Activated T-cell treated with anti-CD3 and anti-CD28 coated beads, Interleukin-2, amount 50 U/mL, for 4 hours (primary cell): ENCODE measurements at regions not wholly inside any gene's neighbourhood (a gene's known extent, or its start where the extent isn't known, plus 50 kb on each side); places are given as distances from the start of the nearest gene placed in this dataset.
A peak's percentile ranks its signal among the peaks of the same experiment; 100 is the strongest.

Experiments
- ATAC-seq, 2 donors: fragments of 200-7000 bp; cut with Tn5 transposase; one replicate each; pipeline ENCODE4 v1.10.0; 2021
- DNase-seq: peaks from one replicate; pipeline ENCODE4 v3.0.0-alpha.2; 2020
- H3K27me3 Mint-ChIP-seq: one replicate; pipeline ENCODE4 v1.8.0; 2021; ENCODE audit warnings: low read depth, mixed read lengths
- H3K36me3 Mint-ChIP-seq: one replicate; pipeline ENCODE4 v1.8.0; 2022; ENCODE audit warnings: mixed read lengths; ENCODE audit not compliant: insufficient read depth
- H3K4me1 Mint-ChIP-seq: one replicate; pipeline ENCODE4 v1.8.0; 2021; ENCODE audit warnings: low read depth, mixed read lengths
- H3K4me3 Mint-ChIP-seq: one replicate; pipeline ENCODE4 v1.8.0; 2021; ENCODE audit warnings: mild to moderate bottlenecking, moderate library complexity, mixed read lengths
- H3K9me3 Mint-ChIP-seq: one replicate; pipeline ENCODE4 v1.8.0; 2021; ENCODE audit warnings: mixed read lengths

GRCh38 chr3:40764747-40765146 lies 240.0 kb downstream of the ZNF621 start:
- DNase-seq (no peak), ATAC-seq (no peak)
- H3K4me1 Mint-ChIP-seq = no peaks in the 10 kb centered on the region
- H3K36me3 Mint-ChIP-seq = no peaks in the 10 kb centered on the region
- peaks cover 2% of the 10 kb centered on the region for H3K27me3 Mint-ChIP-seq
- H3K9me3 Mint-ChIP-seq = no peaks in the 10 kb centered on the region
- H3K4me3 Mint-ChIP-seq = no peak overlapping the region

DNA sequence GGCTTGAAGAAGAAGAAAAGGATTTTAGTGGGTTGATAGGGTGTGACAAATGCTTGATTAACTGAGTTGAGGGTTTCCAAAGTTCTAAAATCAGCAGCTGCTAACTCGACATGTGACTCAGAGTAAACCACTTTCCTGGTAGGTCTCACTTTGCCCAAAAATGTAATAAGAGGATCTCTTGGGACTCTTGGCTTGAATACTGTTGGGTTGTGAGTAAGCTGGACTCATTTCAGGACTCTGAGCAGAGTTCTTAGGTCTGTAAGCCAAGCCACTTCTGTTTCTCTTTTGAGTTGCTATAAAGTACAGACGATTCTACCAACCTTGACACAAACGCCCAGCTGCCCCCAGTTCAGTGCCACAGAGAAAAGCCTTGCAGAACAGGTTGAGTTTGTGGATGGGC lies 241.1 kb downstream of the ZNF621 start:
- H3K9me3 Mint-ChIP-seq = no peaks in the 10 kb centered on the region
- no peaks in the 10 kb centered on the region for H3K36me3 Mint-ChIP-seq
- H3K4me1 Mint-ChIP-seq = no peaks in the 10 kb centered on the region
- peaks cover 2% of the 10 kb centered on the region for H3K27me3 Mint-ChIP-seq
- H3K4me3 Mint-ChIP-seq = no peak overlapping the region
- ATAC-seq = no peak
- no peak for DNase-seq

DNA sequence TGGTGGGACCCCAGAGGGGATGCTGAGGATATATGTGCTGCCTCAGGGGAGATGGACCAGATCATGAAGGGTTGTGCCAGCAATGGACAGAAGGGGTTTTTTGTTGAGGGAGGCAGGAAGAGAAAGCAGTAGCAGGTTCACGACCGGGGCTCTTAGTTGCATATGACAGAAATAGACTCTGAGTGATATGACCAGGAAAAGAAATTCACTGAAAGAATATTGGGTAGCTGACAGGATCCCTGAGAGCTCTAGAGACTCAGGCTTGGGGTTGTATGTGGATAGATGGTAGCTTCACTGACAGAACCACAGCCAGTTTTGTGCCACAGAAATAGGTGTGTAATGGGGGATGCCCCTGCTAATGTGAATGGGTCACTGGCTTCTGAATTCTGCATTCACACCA lies 241.6 kb downstream of the ZNF621 start:
- H3K36me3 Mint-ChIP-seq = no peaks in the 10 kb centered on the region
- DNase-seq (no peak), ATAC-seq (no peak)
- H3K9me3 Mint-ChIP-seq = no peaks in the 10 kb centered on the region
- H3K4me3 Mint-ChIP-seq = no peak overlapping the region
- no peaks in the 10 kb centered on the region for H3K4me1 Mint-ChIP-seq
- peaks cover 2% of the 10 kb centered on the region for H3K27me3 Mint-ChIP-seq

GRCh38 chr3:40768046-40768445 lies 243.3 kb downstream of the ZNF621 start:
- no peak for DNase-seq
- H3K4me3 Mint-ChIP-seq = no peak overlapping the region

DNA sequence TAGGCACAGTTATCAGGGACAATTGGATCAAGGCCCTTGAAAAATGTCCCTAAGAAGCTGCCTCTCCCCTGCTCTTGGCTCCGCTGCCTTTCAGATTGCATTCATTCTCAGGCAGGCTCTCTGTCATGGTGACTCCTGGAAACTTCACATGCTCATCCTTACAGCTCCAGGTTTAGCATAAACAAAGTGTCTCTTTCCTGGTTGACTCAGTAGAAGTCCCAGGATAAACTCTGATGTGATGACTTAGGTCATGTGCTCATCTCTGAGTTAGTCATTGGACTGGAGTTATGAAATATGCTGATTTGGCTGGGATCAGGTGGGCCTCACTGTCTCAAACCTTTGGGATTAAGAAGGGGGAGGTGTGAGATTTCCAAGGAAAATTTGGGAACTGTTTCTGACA lies 243.8 kb downstream of the ZNF621 start:
- H3K9me3 Mint-ChIP-seq = no peaks in the 10 kb centered on the region
- H3K4me3 Mint-ChIP-seq = no peak overlapping the region
- DNase-seq (no peak), ATAC-seq (no peak)
- H3K36me3 Mint-ChIP-seq = no peaks in the 10 kb centered on the region
- peaks cover 2% of the 10 kb centered on the region for H3K27me3 Mint-ChIP-seq
- H3K4me1 Mint-ChIP-seq = no peaks in the 10 kb centered on the region

More at GRCh38 chr3:40768046-40768445, 243.3 kb downstream of the ZNF621 start:
- Mint-ChIP-seq H3K27me3 (peaks cover 2% of the 10 kb centered on the region), H3K36me3 (no peaks in the 10 kb centered on the region), H3K9me3 (no peaks in the 10 kb centered on the region), H3K4me1 (no peaks in the 10 kb centered on the region)
- no peak for ATAC-seq

- Mint-ChIP-seq H3K4me3 (no peak overlapping the region), H3K27me3 (peaks cover 2% of the 10 kb centered on the region), H3K36me3 (no peaks in the 10 kb centered on the region), H3K4me1 (no peaks in the 10 kb centered on the region), H3K9me3 (no peaks in the 10 kb centered on the region)
- no peak for ATAC-seq
- DNase-seq = no peak
Observed at GRCh38 chr3:40770061-40770460, 245.3 kb downstream of the ZNF621 start.

GRCh38 chr3:40771112-40771511 lies 246.4 kb downstream of the ZNF621 start:
- Mint-ChIP-seq H3K4me3 (no peak overlapping the region), H3K4me1 (no peaks in the 10 kb centered on the region), H3K9me3 (no peaks in the 10 kb centered on the region), H3K27me3 (peaks cover 2% of the 10 kb centered on the region), H3K36me3 (no peaks in the 10 kb centered on the region)
- no peak for ATAC-seq
- no peak for DNase-seq

- ATAC-seq (no peak), DNase-seq (no peak)
- Mint-ChIP-seq H3K27me3 (peaks cover 6% of the 10 kb centered on the region), H3K4me1 (no peaks in the 10 kb centered on the region), H3K4me3 (no peak overlapping the region), H3K36me3 (no peaks in the 10 kb centered on the region), H3K9me3 (no peaks in the 10 kb centered on the region)
Observed at GRCh38 chr3:40779039-40779438, 254.3 kb downstream of the ZNF621 start.

DNA sequence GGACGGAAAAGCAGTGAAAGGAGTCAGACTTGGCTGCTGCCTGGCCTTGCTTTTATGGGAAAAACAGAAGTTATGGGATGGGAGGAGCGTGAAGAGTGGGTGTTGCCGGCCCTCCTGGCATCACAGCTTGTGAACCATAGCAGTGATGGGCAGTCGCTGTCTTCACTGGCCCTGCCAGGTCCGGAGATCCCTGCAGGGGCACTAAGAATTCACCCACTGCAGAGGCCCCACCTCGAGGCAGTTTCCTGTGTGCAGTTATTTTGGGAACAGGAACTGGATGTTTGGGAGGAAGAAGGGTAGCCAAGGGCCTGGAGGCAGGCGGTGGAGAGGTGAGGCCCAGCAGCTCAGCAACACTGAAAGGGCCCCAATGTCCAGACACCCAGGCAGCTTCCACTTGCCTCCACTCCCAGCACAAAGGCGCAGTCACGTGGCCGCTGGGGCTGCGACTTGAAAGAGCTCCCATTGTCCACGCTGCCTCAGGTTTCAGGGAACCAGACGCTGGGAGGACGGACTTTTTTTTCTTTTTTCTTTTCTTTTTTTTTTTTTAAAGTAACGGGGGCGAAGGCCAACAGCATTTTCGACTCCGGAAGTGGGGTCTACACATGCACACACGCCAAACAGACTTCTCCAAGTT lies 255.6 kb downstream of the ZNF621 start:
- H3K4me3 Mint-ChIP-seq = no peak overlapping the region
- H3K4me1 Mint-ChIP-seq = no peaks in the 10 kb centered on the region
- DNase-seq (no peak), ATAC-seq (no peak)
- H3K27me3 Mint-ChIP-seq = peaks cover 12% of the 10 kb centered on the region
- no peaks in the 10 kb centered on the region for H3K9me3 Mint-ChIP-seq
- H3K36me3 Mint-ChIP-seq = no peaks in the 10 kb centered on the region

DNA sequence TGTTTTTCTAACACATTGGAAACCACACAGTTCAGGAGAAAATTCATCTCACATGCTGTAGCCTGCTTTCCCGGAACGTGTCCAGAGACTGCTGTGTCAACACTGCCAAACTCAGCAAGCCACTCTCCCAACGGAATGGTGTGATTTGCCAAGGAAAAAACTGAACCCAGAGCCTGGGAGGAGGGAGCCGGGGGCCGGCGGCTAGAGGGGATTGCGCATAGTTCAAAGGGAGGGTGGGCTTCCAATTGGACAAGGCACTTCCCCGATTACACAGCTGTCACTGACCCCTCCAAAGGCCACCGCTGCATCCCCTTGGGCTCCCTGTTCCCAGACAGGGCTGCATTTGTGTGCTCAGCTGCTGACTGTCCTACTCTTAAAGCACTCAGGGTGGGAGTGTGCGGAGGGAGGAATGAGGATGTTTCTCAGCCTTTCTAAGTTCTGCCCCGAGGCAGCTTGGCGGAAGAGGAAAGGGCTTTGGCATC lies 256.2 kb downstream of the ZNF621 start:
- no peaks in the 10 kb centered on the region for H3K4me1 Mint-ChIP-seq
- no peaks in the 10 kb centered on the region for H3K36me3 Mint-ChIP-seq
- no peaks in the 10 kb centered on the region for H3K9me3 Mint-ChIP-seq
- no peak overlapping the region for H3K4me3 Mint-ChIP-seq
- no peak for ATAC-seq
- no peak for DNase-seq
- H3K27me3 Mint-ChIP-seq = peaks cover 15% of the 10 kb centered on the region

DNA sequence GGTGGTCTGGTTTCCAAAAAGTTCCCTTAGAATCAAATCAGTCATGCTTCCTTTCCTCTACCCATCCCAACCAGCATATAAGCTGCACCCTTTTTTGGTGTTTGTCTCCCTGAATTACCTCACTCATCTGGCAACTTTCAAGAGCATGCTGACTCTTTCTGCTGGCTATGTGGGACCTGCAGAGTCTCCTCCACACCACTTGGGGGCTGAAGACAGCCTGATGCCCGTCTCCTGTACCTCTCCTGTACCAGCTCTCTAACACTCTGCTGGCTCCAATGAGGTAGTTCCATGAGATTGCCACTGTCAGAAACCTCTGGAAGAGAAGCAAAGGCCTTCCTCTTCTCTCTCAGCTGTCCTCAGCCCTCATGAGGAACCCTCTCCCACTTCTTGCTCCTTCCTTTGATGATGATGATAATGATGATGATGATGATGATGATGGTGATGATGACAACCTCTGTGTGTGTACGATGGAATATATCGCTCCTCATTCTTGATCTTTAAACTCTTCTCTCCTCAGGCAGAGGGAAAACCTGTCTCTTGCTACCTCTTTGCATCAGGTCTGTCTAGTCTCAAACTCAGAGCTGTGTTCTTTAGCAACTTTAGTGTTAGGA lies 257.5 kb downstream of the ZNF621 start:
- Mint-ChIP-seq H3K4me1 (no peaks in the 10 kb centered on the region), H3K4me3 (no peak overlapping the region), H3K27me3 (peaks cover 16% of the 10 kb centered on the region), H3K36me3 (no peaks in the 10 kb centered on the region), H3K9me3 (peaks cover 5% of the 10 kb centered on the region)
- no peak for DNase-seq
- ATAC-seq = peak in 1 of 2 donors; percentile 32

DNA sequence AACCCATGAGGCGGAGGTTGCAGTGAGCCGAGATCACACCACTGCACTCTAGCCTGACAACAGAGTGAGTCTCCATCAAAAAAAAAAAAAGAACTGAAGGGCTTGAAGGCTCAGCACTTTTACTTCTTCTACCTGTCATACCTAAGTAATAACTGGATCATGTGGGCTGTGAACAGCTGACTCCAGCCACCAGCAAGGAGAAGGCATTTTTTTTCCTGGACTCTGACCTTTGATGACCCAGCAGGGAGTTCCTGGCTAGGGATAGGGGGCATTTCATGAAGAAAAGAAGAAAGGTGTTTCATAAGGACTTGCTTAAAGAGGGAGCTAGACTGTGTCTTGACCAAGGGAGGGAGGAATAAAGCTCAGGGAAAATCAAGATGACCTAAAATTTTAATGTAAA lies 266.0 kb downstream of the ZNF621 start:
- Mint-ChIP-seq H3K27me3 (peaks cover 6% of the 10 kb centered on the region), H3K4me1 (no peaks in the 10 kb centered on the region), H3K9me3 (peaks cover 9% of the 10 kb centered on the region), H3K36me3 (no peaks in the 10 kb centered on the region), H3K4me3 (no peak overlapping the region)
- no peak for ATAC-seq
- no peak for DNase-seq

GRCh38 chr3:40793730-40794129 lies 269.0 kb downstream of the ZNF621 start:
- DNase-seq (no peak), ATAC-seq (no peak)
- H3K4me3 Mint-ChIP-seq = no peak overlapping the region
- peaks cover 4% of the 10 kb centered on the region for H3K9me3 Mint-ChIP-seq
- H3K4me1 Mint-ChIP-seq = no peaks in the 10 kb centered on the region
- H3K27me3 Mint-ChIP-seq = peaks cover 5% of the 10 kb centered on the region
- no peaks in the 10 kb centered on the region for H3K36me3 Mint-ChIP-seq

DNA sequence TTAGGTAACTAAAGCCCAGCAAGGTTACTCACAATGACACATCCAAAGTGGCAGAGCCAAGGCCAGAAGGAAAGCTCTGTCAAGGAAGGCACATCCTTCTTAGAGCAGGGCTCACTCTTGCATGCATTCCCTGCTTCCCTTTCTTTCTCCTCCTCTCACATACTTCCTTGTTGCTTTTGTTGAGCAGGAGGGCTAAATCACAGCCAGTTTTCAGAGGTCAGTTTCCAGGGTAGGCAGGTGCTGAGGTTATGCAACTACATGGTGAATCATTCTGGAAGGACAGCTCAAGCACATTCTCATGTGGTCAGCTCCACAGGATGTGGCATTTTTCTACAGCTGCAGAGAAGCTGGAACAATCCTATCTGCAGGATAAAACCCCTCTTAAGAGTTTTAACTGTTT lies 275.6 kb downstream of the ZNF621 start:
- DNase-seq (no peak), ATAC-seq (no peak)
- Mint-ChIP-seq H3K4me1 (no peaks in the 10 kb centered on the region), H3K36me3 (no peaks in the 10 kb centered on the region), H3K27me3 (peaks cover 5% of the 10 kb centered on the region), H3K9me3 (no peaks in the 10 kb centered on the region), H3K4me3 (no peak overlapping the region)

DNA sequence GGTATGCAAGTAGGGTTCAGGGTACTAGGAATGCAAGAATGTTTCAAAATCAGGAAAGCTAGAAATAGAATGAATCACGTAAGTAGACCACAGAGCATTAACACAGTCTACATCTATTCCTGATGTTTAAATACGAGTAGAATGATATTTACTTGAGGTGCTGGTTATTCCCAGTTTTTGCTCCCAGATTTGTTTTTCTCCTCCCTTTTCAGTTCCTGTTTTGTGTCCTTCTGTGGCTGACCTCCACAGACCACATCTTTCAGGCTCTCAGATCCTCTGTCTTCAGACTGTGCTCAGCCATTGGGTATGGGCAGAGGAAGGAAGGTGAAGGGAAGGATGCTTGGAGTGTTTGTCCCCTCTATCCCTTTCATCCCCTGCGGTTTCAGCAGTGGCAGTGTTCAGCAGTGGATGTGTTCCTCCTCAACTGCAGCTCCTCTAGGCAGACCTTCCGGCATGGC lies 276.6 kb downstream of the ZNF621 start:
- ATAC-seq (no peak), DNase-seq (no peak)
- Mint-ChIP-seq H3K27me3 (peaks cover 5% of the 10 kb centered on the region), H3K9me3 (no peaks in the 10 kb centered on the region), H3K36me3 (no peaks in the 10 kb centered on the region), H3K4me1 (no peaks in the 10 kb centered on the region), H3K4me3 (no peak overlapping the region)
